ENCODE measurements at regions not wholly inside any gene's neighbourhood (a gene's known extent, or its start where the extent isn't known, plus 50 kb on each side); places are given as distances from the start of the nearest gene placed in this dataset.

DNA sequence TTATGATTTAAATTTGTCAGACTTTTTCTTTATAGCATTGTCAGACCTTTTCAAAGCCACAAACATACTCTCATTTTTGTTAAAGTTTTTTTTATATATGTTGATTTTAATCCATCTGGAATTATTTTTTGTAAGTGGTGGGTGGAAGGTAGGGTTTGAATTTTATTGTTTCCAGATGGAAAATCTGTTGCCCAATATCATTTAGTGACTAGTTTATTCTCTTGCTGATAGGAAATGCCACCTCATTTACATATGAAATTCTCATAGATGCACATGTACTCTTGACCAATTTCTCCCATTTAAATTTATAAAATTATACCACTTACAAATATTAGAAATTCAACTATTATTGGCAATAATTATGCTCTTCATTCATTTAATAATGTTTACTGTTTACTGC lies 52.1 kb upstream of the PLCB1 start:
- no peak for TF ChIP-seq POLR2AphosphoS5 (IDR thresholded peaks at IDR 0.05)
- TF ChIP-seq, protein P1, sequence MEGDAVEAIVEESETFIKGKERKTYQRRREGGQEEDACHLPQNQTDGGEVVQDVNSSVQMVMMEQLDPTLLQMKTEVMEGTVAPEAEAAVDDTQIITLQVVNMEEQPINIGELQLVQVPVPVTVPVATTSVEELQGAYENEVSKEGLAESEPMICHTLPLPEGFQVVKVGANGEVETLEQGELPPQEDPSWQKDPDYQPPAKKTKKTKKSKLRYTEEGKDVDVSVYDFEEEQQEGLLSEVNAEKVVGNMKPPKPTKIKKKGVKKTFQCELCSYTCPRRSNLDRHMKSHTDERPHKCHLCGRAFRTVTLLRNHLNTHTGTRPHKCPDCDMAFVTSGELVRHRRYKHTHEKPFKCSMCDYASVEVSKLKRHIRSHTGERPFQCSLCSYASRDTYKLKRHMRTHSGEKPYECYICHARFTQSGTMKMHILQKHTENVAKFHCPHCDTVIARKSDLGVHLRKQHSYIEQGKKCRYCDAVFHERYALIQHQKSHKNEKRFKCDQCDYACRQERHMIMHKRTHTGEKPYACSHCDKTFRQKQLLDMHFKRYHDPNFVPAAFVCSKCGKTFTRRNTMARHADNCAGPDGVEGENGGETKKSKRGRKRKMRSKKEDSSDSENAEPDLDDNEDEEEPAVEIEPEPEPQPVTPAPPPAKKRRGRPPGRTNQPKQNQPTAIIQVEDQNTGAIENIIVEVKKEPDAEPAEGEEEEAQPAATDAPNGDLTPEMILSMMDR (IDR thresholded peaks at IDR 0.05) = no peak

Data from upper lobe of left lung (tissue), 4 donors.